Activated B cell treated with CpG ODN at 0.5 μM for 24 hours (primary cell): ENCODE measurements at regions not wholly inside any gene's neighbourhood (a gene's known extent, or its start where the extent isn't known, plus 50 kb on each side); places are given as distances from the start of the nearest gene placed in this dataset.
"Not testable (repeated sequence)": the region's sequence is repeated elsewhere in the genome, so short reads cannot be mapped to it uniquely, and the experiment has no call there.

Experiments
- ATAC-seq: fragments of 200-7000 bp; cut with Tn5 transposase; one replicate; pipeline ENCODE4 v1.10.0; 2021; ENCODE audit warnings: low read depth, mild to moderate bottlenecking, moderate library complexity
- CTCF ChIA-PET: fragments of 350-600 bp; sonication (Branson Sonifier 250); formaldehyde crosslinking; loops from one replicate; lab custom pipeline; 2021; ENCODE audit warnings: antibody characterized with exemption; lab: Charles Lee
- POLR2A ChIA-PET: fragments of 350-600 bp; sonication (Branson Sonifier 250); formaldehyde crosslinking; loops from one replicate; lab custom pipeline; 2021; ENCODE audit warnings: antibody characterized with exemption; lab: Charles Lee
- DNase-seq: peaks from one replicate; pipeline ENCODE4 v3.0.0; 2022
- H3K27ac Mint-ChIP-seq: one replicate; pipeline ENCODE4 v1.8.0; 2020; ENCODE audit warnings: mixed read lengths
- H3K27me3 Mint-ChIP-seq: one replicate; pipeline ENCODE4 v1.8.0; 2021; ENCODE audit warnings: mixed read lengths
- H3K36me3 Mint-ChIP-seq: one replicate; pipeline ENCODE4 v1.8.0; 2021; ENCODE audit warnings: low read depth, mixed read lengths
- H3K4me1 Mint-ChIP-seq: one replicate; pipeline ENCODE4 v1.8.0; 2021; ENCODE audit warnings: mixed read lengths
- H3K4me3 Mint-ChIP-seq: one replicate; pipeline ENCODE4 v1.8.0; 2020; ENCODE audit warnings: mild to moderate bottlenecking, mixed read lengths
- H3K9me3 Mint-ChIP-seq: one replicate; pipeline ENCODE4 v1.8.0; 2020; ENCODE audit warnings: mixed read lengths
- intact Hi-C: fragments of 100-400 bp; cut with micrococcal nuclease; formaldehyde crosslinking; loops from one replicate; pipeline ENCODE4 v1.15.1; 2024
- TF ChIP-seq, protein P1 (sequence below): fragments of 200-600 bp; IDR thresholded peaks from one replicate; pipeline ENCODE4 v1.8.0; 2022; ENCODE audit warnings: antibody characterized with exemption, mild to moderate bottlenecking

DNA sequence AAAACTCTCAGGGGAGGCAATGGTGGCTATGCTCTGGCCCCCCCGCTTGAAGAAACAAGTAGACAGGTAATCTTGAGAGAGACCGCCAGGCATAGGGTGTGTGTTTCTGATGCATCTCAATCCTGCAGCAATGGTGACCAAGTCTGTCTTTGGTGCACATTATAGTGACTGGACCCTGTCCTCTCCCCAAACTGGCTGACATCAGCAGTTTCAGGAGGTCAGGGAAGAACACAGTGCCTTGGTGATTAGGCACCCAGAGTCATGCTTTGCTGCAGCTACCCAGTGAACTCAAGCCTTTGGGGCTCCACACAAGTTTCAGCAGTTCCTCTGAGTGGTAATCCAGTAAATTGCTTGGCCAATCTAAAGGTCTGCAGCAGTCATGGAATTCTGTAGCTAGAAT, 318.3 kb downstream of the SPIN4 start:
- no peak overlapping the region for H3K27ac Mint-ChIP-seq
- intact Hi-C loops: no loop called here
- TF ChIP-seq, protein P1, sequence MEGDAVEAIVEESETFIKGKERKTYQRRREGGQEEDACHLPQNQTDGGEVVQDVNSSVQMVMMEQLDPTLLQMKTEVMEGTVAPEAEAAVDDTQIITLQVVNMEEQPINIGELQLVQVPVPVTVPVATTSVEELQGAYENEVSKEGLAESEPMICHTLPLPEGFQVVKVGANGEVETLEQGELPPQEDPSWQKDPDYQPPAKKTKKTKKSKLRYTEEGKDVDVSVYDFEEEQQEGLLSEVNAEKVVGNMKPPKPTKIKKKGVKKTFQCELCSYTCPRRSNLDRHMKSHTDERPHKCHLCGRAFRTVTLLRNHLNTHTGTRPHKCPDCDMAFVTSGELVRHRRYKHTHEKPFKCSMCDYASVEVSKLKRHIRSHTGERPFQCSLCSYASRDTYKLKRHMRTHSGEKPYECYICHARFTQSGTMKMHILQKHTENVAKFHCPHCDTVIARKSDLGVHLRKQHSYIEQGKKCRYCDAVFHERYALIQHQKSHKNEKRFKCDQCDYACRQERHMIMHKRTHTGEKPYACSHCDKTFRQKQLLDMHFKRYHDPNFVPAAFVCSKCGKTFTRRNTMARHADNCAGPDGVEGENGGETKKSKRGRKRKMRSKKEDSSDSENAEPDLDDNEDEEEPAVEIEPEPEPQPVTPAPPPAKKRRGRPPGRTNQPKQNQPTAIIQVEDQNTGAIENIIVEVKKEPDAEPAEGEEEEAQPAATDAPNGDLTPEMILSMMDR: no peak
- H3K4me1 Mint-ChIP-seq: no peaks in the 10 kb centered on the region
- ATAC-seq: no peak
- no peaks in the 10 kb centered on the region for H3K27me3 Mint-ChIP-seq
- no peak for DNase-seq
- ChIA-PET POLR2A (no interaction called here), CTCF (no interaction called here)
- H3K9me3 Mint-ChIP-seq: peaks cover 7% of the 10 kb centered on the region
- no peak overlapping the region for H3K4me3 Mint-ChIP-seq
- H3K36me3 Mint-ChIP-seq: no peaks in the 10 kb centered on the region

DNA sequence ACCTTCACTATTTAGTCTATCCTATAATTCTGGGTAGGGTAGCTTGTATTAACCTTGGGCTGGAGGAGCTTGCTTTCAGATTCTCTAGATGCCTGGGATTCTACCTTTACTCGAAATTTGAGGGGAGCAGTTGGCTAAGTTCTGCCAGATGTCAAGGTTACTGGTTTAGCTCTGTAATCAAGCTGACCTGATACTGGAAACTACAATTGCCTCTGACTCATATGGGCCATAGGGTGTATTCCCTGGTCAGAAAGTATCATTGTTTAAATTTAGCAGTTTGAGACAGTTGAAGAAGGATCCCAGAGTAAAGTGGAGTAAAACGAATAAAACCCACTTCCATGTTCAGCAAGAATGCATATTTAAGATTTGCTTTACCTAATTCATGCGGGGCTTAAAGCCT, 337.6 kb downstream of the SPIN4 start:
- H3K27me3 Mint-ChIP-seq: no peaks in the 10 kb centered on the region
- DNase-seq (no peak), ATAC-seq (no peak)
- H3K27ac Mint-ChIP-seq: no peak overlapping the region
- no peaks in the 10 kb centered on the region for H3K9me3 Mint-ChIP-seq
- ChIA-PET CTCF (no interaction called here), POLR2A (no interaction called here)
- TF ChIP-seq, protein P1: no peak
- H3K36me3 Mint-ChIP-seq: no peaks in the 10 kb centered on the region
- no peaks in the 10 kb centered on the region for H3K4me1 Mint-ChIP-seq
- H3K4me3 Mint-ChIP-seq: no peak overlapping the region
- intact Hi-C loops: no loop called here

DNA sequence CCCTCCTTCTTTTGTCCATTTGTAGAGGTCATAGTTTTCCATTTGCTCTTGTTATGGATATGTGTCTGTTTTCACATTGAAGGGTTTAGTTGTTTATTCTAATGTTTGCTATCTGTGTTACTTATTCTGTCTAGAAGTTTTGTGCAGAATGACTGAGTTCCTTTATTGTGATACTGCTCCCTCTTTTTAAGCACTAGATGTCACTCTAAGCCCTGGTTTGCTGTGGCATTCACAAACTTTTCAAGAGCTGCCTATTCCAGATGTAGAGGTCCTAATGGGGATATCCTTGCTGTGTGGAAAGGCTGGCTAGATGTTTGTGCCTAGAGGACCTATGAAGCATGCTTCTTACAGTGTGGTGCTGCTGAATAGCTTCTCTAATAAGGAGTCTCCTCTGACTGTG, 338.6 kb downstream of the SPIN4 start:
- CTCF ChIA-PET: no interaction called here
- Mint-ChIP-seq H3K27me3 (no peaks in the 10 kb centered on the region), H3K36me3 (no peaks in the 10 kb centered on the region), H3K27ac (no peak overlapping the region), H3K4me1 (no peaks in the 10 kb centered on the region), H3K9me3 (no peaks in the 10 kb centered on the region), H3K4me3 (no peak overlapping the region)
- TF ChIP-seq, protein P1: no peak
- ATAC-seq (no peak), DNase-seq (no peak)
- intact Hi-C loops: no loop called here
- POLR2A ChIA-PET: no interaction called here

DNA sequence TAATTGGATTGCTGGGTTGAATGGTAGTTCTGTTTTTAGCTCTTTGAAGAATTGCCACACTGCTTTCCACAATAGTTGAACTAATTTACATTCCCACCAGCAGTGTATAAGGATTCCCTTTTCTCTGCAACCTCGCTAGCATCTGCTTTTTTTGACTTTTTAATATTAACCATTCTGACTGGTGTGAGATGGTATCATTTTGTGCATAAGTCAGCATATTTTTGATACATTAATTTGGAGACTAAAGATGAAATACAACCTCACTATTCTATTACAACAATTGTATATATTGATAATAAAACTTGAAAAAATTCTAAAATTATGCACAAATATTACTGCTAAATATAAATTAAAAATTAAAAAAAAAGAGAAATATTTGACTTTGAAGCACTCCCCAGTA, 350.9 kb downstream of the SPIN4 start:
- H3K4me1 Mint-ChIP-seq, H3K36me3 Mint-ChIP-seq, DNase-seq, CTCF ChIA-PET, ATAC-seq, H3K27me3 Mint-ChIP-seq, H3K27ac Mint-ChIP-seq, POLR2A ChIA-PET, intact Hi-C loops, H3K4me3 Mint-ChIP-seq: not testable (repeated sequence)
- H3K9me3 Mint-ChIP-seq: peaks cover 20% of the 10 kb centered on the region
